ENCODE measurements at regions not wholly inside any gene's neighbourhood (a gene's known extent, or its start where the extent isn't known, plus 50 kb on each side); places are given as distances from the start of the nearest gene placed in this dataset.
A peak's percentile ranks its signal among the peaks of the same experiment; 100 is the strongest.

- H3K4me3 Mint-ChIP-seq = no peak overlapping the region
- peaks cover 24% of the 10 kb centered on the region for H3K9me3 Mint-ChIP-seq
- H3K36me3 Mint-ChIP-seq (ENCODE audit: low read depth) = peaks cover 28% of the 10 kb centered on the region
- no peak for DNase-seq
- no peak for TF ChIP-seq CTCF (IDR thresholded peaks at IDR 0.05)
- no peak overlapping the region for H3K27ac Mint-ChIP-seq
- peaks cover 35% of the 10 kb centered on the region for H3K4me1 Mint-ChIP-seq (ENCODE audit: low read depth)
- H3K27me3 Mint-ChIP-seq (ENCODE audit: insufficient read depth) = no peaks in the 10 kb centered on the region; the same call in none of the 2 replicates
Observed at GRCh38 chr14:71270111-71270510, 362.9 kb downstream of the PCNX1 start.

GRCh38 chr14:71271166-71271945, 364.1 kb downstream of the PCNX1 start:
- TF ChIP-seq CTCF (IDR thresholded peaks at IDR 0.05) = no peak
- Mint-ChIP-seq H3K36me3 (ENCODE audit: low read depth) (peaks cover 22% of the 10 kb centered on the region), H3K4me3 (peak overlapping the region; percentile 8; the same call in 1 of the 2 replicates), H3K27ac (no peak overlapping the region), H3K27me3 (ENCODE audit: insufficient read depth) (peaks cover 1% of the 10 kb centered on the region), H3K4me1 (ENCODE audit: low read depth) (peaks cover 32% of the 10 kb centered on the region), H3K9me3 (peaks cover 24% of the 10 kb centered on the region)
- DNase-seq = no peak

GRCh38 chr14:71273366-71273765, 366.1 kb downstream of the PCNX1 start:
- no peak overlapping the region for H3K4me3 Mint-ChIP-seq

GRCh38 chr14:71284048-71284447, 376.8 kb downstream of the PCNX1 start:
- Mint-ChIP-seq H3K27me3 (ENCODE audit: insufficient read depth) (no peaks in the 10 kb centered on the region), H3K36me3 (ENCODE audit: low read depth) (no peaks in the 10 kb centered on the region), H3K27ac (no peak overlapping the region), H3K9me3 (peaks cover 8% of the 10 kb centered on the region; the same call in 1 of the 2 replicates), H3K4me1 (ENCODE audit: low read depth) (peaks cover 4% of the 10 kb centered on the region; the same call in 1 of the 2 replicates), H3K4me3 (no peak overlapping the region)
- no peak for DNase-seq
- TF ChIP-seq CTCF (IDR thresholded peaks at IDR 0.05) = no peak

More at GRCh38 chr14:71273366-71273765, 366.1 kb downstream of the PCNX1 start:
- no peak for DNase-seq
- H3K27ac Mint-ChIP-seq = no peak overlapping the region
- no peak for TF ChIP-seq CTCF (IDR thresholded peaks at IDR 0.05)
- peaks cover 22% of the 10 kb centered on the region for H3K9me3 Mint-ChIP-seq
- peaks cover 1% of the 10 kb centered on the region for H3K27me3 Mint-ChIP-seq (ENCODE audit: insufficient read depth)
- peaks cover 14% of the 10 kb centered on the region for H3K4me1 Mint-ChIP-seq (ENCODE audit: low read depth)
- peaks cover 19% of the 10 kb centered on the region for H3K36me3 Mint-ChIP-seq (ENCODE audit: low read depth)

- H3K27me3 Mint-ChIP-seq (ENCODE audit: insufficient read depth) = no peaks in the 10 kb centered on the region
- TF ChIP-seq CTCF (IDR thresholded peaks at IDR 0.05) = no peak
- H3K36me3 Mint-ChIP-seq (ENCODE audit: low read depth) = no peaks in the 10 kb centered on the region
- no peak for DNase-seq
- peaks cover 15% of the 10 kb centered on the region for H3K4me1 Mint-ChIP-seq (ENCODE audit: low read depth)
- H3K27ac Mint-ChIP-seq = no peak overlapping the region
- peaks cover 8% of the 10 kb centered on the region; the same call in 1 of the 2 replicates for H3K9me3 Mint-ChIP-seq
- no peak overlapping the region for H3K4me3 Mint-ChIP-seq
Observed at GRCh38 chr14:71286126-71286525, 378.9 kb downstream of the PCNX1 start.
